NOMO-1 (cell line): ENCODE measurements at regions not wholly inside any gene's neighbourhood (a gene's known extent, or its start where the extent isn't known, plus 50 kb on each side); places are given as distances from the start of the nearest gene placed in this dataset.
"Not testable (repeated sequence)": the region's sequence is repeated elsewhere in the genome, so short reads cannot be mapped to it uniquely, and the experiment has no call there.

ENCODE experiments used
- DNase-seq, 2 experiments: peaks; one replicate each; lab custom pipeline; 2025; ENCODE audit not compliant: unreplicated experiment in 2 of 2; lab: John Stamatoyannopoulos, UW

DNA sequence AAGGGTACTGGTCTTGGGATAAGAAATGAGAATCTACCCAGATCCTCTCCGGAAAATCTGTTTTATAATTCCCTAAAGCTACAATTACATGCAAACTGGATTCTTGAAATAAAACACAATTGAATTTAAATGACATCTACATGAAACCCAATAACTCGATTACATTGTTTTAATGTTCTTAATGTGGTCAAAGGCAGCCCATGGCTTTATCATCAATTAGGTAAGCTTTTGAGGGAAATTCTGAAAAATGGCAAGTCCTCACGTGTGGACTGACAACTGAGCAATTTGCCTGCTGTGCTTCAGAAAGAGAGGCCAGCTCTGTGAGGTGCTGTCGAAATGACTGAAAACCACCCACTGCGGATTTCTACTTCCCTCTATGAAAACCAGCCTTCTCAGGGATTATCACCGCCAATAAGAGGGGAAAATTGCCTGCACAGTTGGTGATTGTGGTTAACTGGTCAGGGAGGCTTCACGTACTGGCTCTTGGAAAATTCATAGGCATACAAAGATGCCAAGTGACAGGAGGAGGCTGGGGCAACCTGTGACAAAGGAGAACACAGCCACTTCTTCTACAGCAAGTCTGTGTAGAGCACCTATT is 200.8 kb upstream of the SLCO3A1 start:
- no peak for DNase-seq

DNA sequence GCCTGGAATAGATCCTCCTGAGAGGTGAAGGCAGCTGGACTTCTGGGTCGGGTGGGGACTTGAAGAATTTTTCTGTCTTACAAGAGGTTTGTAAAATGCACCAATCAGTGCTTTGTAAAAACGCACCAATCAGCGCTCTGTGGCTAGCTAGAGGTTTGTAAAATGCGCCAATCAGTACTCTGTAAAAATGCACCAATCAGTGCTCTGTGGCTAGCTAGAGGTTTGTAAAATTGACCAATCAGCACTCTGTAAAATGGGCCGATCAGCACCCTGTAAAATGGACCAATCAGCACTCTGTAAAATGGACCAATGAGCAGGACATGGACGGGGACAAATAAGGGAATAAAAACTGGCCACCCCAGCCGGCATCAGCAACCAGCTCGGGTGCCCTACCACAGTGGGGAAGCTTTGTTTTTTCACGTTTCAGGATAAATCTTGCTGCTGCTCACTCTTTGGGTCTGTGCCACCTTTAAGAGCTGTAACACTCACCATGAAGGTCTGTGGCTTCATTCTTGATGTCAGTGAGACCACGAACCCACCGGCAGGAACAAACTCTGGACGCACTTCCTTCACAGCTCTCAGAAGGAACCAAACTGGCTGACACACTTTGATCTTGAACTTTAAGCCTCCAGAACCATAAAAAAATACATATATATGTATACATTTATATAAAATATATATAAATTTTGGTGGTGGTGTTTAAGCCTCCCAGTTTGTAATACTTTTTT is 197.8 kb upstream of the SLCO3A1 start:
- DNase-seq: not testable (repeated sequence)

DNA sequence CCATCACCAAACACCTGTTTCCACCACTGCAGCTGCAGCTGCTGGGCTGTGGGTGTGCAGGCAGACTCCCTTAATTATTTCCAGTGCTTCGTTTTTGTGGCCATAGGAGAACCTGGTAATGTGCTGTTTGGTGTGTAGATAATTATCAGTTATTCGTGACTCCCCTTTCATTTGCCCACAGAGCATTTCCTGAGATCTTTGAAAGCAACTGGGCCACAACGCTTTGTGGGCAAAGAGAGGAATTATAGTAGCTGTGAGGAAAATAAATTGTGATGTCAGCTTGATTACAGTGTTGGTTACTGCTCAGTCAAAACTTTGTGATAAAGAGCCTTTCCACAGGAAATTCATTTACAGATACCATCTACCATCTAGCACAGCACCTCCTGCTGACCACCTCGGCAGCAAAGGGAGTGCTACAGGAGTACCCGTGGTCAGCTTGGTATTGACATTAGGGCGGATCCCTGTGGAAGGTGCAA is 193.3 kb upstream of the SLCO3A1 start:
- no peak for DNase-seq

DNA sequence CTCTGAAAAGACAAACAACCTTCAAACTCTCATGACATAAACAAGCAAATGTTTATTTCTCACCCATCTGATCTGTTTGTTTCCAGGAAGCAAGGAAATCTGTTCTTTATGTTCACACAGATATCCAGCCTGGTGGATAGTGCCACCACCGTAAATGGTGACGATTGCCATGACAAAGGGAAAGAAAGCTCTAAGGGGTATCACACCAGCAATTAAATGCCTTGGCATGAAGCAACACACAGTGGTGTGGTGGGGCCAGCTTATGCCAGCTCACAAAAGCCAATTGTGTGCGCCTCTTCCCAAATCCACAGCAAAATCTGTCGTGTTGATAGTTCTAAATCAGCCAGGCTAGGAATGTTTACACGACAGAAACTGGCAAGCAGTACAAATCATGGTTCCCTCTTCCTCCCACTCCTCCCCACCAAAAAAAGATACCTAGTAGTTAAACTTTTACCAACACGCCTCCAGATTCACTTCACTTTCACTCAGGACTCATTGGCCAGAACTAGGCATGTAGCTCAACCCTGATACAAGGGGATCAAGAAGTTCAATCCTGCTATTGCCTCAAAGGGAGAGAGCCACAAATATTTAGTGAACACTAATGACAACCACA is 189.2 kb upstream of the SLCO3A1 start:
- no peak for DNase-seq

DNA sequence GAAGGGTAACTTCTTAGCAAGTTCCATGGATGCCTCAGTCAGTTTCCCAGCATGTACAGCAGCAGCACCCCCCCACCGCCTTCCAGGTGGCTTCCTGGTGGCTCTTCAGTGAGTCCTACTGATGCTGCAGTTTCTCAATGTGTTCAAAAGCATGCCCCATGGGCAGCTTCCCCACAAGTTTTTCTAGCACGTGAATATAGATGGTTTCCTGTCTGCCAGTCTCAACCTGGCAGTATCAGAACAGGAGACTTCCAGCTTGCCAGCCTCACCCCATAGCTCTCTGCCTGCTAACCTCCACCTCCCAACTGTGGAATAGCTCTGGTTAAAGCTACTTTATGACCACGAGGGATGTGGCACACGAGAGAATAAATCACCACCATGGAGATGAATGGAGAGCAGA is 188.3 kb upstream of the SLCO3A1 start:
- no peak for DNase-seq

DNA sequence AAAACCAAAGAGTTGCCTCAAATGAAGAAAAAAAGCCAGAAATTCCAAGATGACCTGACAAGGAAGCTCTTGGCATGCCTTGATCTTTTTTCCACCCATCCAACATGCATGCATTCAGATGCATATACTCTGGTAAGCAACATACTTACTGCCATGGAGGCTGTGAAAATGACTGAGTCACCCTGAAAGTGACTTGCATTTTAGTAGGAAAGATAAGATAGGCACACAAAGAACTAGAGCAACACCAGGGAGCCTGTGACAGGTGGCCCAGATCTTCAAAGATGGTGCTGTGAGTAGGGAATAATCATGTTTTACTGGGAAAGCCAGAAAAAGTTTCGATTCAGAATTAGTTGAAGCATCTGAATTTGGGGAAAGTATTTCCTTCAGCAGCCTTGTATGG is 185.1 kb upstream of the SLCO3A1 start:
- DNase-seq: no peak

DNA sequence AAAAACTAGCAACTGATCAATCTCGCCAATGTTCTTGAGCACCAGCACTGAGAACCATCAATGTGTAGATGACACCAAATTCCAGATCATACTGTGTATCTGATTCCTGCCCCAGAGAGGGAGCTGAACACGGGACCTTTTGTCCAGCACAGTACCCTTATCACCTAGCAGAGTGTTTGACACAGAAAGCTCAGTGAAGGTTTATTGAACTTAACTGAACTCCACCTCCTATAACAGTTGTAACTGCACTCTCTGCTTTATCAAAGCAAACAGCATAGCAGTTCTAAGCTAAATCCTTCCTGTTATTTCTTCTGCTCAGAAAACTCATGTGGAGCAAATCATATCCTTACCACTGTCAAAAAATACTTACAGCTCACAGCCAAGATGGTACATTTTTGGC is 183.4 kb upstream of the SLCO3A1 start:
- no peak for DNase-seq

DNA sequence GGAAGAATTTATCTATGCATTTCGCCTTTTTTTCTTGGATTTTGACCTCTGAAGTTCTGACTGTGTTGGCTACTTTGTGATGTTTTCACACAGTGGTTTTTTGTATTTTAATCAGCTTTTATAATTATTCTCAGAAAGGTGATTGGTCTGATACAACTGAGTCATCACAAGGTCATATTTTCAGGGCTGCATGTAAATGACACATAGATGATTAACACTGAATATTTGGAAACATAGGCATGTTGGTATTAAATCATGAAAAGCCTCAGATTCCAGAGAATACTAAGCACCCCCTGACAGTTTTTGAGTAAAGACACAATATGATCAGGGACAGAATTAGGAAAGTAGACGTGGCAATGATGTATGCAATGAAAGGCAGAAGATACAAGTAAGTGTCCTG is 175.5 kb upstream of the SLCO3A1 start:
- no peak for DNase-seq

DNA sequence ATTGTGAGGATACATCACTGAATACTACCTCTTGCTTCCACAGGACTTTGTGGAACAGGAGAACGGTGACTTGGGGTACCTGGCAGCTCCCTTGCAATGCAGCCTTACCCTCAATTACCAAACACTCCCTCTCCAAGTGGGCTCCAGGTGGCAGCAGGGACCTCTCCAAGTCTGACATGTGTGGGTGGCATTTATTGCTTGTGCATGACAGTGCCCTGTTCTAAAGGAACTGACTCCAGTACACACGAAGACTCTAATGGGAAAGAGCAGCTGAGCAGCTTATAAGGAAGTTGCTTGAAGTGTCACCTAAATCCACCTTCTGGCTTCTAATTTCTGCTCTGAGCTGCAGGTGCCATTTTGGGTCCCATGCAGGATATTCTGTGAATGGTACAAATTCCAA is 174.1 kb upstream of the SLCO3A1 start:
- DNase-seq: no peak

DNA sequence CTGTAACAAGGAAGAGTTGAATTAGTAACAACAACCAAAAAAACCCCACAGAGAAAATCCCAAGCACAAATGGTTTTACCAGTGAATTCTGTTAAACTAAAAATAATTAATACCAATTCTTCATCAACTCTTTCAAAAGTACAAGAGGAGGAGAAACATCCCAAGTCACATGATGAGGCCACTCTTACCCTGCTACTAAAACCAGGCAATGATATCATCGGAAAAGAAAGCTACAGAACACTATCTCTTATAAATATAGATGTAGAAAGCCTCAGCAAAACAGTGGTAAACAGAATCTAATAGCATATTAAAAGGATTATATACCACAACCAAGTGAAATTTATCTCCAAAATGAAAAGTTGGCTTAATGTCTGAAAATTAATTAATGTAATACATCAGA is 168.1 kb upstream of the SLCO3A1 start:
- no peak for DNase-seq

DNA sequence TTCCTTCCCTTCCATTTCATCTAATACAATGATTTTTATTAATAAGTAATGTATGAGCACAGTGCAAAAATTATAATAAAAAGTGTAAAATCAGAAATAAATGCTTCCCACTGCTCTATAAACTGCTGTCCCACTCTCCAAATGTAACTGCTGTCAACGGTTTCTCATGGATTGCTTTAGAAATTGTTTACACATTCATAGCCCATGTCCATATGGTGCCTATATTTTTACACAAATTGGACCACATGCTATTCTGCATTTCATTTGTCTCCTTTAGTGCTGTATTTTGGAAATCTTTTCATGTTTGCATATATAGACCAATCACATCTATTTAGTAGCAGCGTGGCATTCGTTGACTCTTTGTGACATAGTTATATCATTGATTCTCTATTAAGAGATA is 164.7 kb upstream of the SLCO3A1 start:
- DNase-seq: no peak

DNA sequence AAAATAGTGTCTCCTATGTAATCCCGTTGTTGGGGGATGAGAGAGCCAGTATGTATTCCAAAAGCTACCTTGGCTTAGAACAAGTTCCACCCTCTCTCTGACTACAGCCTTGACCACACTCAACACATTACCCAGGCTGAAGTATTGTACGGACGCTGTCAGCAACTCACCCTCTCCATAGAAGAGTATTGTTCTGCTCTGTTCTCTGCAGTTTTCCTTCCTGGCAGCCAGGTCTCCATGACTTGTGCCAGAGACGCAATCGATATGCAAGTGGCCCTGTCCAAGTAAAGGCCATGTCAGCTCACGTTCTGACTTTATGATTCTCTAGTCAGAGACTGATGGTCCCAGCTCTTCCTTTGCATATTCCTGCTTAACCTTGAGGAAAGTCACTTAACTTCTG is 164.1 kb upstream of the SLCO3A1 start:
- no peak for DNase-seq

DNA sequence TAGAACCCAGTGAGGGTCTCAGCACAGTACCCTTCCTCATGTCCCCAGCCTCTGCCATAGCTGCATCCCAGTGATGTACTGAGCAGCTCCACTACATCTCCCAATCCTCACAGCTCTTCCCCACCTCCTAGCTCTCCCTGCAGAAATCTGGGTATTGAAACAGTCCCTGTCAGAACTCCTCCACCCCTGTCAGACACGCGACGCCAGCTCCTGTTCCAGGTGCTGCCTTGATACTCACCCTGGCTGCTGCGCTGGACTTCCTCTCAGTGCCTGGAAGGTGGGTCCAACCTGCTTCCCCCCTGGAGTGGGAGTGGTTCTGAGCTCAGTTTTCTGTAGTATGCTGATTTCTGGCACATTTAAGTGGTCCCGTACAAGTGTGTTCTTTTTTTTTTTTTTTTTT is 160.9 kb upstream of the SLCO3A1 start:
- no peak for DNase-seq

DNA sequence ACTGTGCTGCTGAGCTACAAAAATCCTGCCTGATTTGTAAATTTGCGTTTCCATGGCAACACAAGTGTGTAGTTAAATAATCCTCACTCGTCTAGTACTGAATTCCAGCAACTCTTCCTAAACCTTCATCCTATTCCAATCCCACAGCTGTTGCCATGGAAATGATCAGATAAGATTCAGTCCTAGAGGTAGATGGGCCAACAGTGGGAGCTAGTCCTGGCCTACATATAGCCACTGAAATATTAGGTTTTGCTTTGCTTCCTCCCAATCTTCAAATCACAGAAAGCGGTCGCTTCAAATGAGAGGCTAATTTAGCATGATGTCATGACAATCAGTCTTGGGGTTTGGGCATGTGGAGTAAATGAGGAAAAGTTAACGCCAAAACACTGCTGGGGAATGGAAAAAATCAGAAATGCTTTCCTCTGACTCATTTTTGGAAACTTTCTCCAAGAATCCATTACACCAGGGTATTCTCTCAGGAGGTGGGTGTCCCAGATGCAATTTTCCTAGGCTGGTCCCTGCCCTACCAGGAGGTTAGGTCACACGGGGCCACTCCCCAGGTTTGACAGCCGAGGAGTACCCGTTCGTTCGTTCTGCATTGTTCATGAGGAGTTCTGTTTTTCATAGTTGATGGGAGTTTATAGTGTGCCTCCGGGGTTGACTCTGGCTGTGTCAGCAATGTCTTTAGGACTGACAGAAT is 159.2 kb upstream of the SLCO3A1 start:
- DNase-seq: no peak

DNA sequence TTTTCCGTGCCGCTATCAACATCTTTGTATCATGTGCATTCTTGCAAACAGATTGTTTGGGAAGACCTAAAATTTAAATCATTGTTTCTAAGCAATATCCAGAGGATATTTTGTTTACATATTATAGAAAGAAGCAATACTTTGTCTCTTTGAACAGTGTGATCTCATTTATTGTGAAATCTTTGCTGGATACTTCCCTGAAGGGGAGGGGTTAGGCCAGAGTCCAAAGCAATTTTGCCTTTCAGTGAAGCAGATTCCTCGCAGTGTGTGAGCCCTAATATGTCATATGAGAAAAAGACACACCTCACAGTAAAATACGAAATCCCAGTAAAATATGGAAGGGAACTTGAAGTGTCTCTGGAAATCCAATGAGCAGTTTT is 158.7 kb upstream of the SLCO3A1 start:
- DNase-seq: peak; percentile 7 to 14

DNA sequence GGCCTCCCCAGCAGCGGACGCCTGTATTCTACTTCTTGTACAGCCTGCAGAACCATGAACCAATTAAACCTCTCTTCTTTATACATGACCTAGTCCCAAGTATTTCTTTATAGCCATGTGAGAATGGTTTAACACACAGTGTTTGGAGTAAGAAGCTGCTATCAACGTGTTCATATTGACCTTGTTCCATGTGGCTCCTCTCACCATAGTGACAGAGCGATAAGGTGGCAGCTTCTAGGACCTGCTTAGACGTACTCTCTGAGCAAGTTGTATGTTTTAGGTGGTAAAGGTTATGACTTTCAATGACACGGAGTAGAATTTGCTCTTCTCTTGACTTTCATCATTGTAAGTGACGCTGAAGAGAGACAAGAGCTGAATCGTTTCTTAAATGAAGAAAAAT is 157.7 kb upstream of the SLCO3A1 start:
- DNase-seq: no peak

DNA sequence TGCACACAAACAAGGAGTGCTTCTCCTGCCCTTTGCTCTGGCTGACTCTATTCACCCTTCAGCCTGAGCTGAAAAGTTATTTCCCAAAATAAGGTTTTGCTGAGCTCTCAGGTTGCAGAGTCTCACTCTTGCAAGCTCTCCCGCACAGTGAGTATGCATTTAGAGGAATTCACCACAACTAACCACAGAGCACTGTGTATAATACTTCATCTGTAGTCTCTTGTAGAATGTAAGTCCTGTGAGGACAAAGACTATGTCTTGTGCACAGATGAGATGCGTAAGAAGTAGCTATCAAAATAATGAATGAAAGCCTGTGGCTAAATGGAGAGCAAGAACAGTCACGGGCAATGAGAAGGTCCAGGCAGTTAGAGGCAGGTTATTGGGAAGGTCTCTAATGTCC is 156.5 kb upstream of the SLCO3A1 start:
- no peak for DNase-seq

DNA sequence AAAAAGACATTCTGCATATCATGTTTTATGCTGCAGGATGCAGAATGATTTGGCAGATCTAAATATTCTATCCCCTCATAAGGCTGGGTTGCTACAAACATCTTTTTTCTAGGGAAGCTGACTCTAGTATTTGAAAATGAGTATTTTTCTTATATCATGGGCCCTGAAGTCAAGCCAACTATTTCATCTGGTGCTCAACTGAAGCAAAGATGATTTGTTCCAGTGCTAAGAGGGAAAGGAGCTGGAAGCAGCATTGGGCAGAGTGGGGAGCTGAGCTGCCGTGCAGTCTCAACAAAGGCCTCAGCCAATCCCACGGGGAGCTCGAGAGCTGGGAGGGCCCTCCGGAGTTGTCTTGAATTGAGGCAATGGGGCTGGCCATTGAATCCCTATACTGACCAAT is 155.3 kb upstream of the SLCO3A1 start:
- no peak for DNase-seq

DNA sequence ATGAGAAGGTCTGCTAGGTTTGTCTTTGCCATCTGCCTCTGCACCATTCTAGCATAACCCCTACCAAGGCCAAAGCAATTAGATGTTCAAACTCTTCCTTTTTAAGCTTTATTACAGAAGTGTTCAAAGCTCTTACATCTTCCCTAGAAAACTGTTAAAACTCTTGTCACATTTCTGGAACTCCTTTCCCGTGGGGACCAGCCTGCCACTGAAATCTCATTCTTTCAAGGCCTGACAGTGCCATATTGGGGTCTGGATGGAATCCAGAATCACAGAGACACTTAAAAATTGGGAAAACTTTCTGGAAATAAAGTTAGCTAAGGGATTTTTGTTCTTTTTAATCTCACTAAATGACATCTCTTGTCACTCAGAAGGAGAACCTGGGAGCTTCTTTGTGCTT is 153.8 kb upstream of the SLCO3A1 start:
- no peak for DNase-seq

DNA sequence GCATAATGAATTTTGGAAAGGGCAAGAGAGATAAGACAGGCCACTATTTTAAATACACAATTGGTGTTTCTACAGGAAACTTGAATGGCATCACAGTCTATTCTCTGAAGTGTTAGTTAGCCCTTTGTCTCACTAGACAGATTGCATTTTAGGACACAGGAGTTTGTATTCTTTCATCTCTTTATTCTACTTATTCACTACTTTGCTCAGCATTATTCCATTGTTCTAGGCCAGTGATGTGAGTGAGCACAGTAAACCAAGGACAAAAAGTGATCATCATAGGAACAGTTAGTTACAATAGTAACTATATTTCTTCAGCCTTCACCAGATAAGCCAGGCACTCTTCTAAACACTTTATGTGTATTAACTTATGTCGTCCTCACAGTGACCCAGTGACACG is 150.2 kb upstream of the SLCO3A1 start:
- no peak for DNase-seq

DNA sequence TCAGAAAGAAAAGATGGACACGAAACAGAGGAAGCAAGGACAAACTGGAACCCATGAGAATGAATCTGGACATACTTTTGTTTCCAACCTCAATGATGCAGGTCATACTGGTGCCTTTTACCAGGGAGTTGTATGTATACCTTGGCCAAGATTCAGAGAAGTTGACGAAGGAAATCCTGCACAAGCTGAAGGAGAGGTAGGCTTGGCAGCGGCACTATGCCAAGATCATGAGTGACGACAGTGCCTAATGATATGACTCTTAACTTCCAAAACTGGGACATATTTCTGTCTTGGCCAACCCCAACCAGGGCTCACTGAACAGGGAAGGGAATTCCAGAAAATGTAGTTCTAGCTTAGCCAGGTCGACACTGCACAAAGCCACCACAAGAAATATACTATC is 149.2 kb upstream of the SLCO3A1 start:
- no peak for DNase-seq
